Endothelial cell of umbilical vein (primary cell): ENCODE measurements at regions not wholly inside any gene's neighbourhood (a gene's known extent, or its start where the extent isn't known, plus 50 kb on each side); places are given as distances from the start of the nearest gene placed in this dataset.

ENCODE experiments used
- BruUV-seq: library from RNA; stranded (reverse); fragments of 400-500 nt; replicated peaks from 2 replicates; lab custom pipeline; 2021; lab: Mats Ljungman, UMichigan
- CTCF ChIA-PET: fragments of 300-600, 350-600 bp; sonication (Branson Sonifier 250); formaldehyde crosslinking; loops from one replicate; lab custom pipeline; 2021; ENCODE audit warnings: antibody characterized with exemption, inconsistent platforms; lab: Charles Lee
- POLR2A ChIA-PET: fragments of 300-600, 350-600 bp; sonication (Branson Sonifier 250); formaldehyde crosslinking; loops from one replicate; lab custom pipeline; 2021; ENCODE audit warnings: antibody characterized with exemption, inconsistent platforms; lab: Charles Lee
- DNase-seq: peaks from one replicate; pipeline ENCODE4 v3.0.0-alpha.2; 2011; ENCODE audit warnings: low read depth, low spot score
- FAIRE-seq: peaks from 2 replicates; lab custom pipeline; 2011; peaks lifted over from hg19 to GRCh38; lab: Jason Lieb, UNC
- H2AFZ ChIP-seq: 2 replicates; pipeline ENCODE4 v1.6.0; 2012; ENCODE audit warnings: low read depth, low read length, control low read depth, inconsistent platforms
- H3K27ac ChIP-seq: 2 replicates; pipeline ENCODE4 v1.5.1; 2011; ENCODE audit warnings: low read depth, mild to moderate bottlenecking, control low read depth, low read length, moderate library complexity; ENCODE audit not compliant: insufficient read depth
- H3K27me3 ChIP-seq, 2 experiments: 2 replicates each; pipeline versions ENCODE4 v1.6.0 to v1.6.1; 2011; ENCODE audit warnings: low read length in 2 of 2, mixed read lengths in 1 of 2; ENCODE audit not compliant: control insufficient read depth in 2 of 2, insufficient read depth in 2 of 2
- H3K36me3 ChIP-seq, 2 experiments: 2 replicates in 1 of 2; 3 replicates in 1 of 2; pipeline ENCODE4 v1.5.1; 2011; ENCODE audit warnings: low read length in 2 of 2, mild to moderate bottlenecking in 1 of 2, moderate library complexity in 1 of 2; ENCODE audit not compliant: control insufficient read depth in 2 of 2, insufficient read depth in 2 of 2; ENCODE audit errors: extremely low read depth in 1 of 2
- H3K4me1 ChIP-seq: 3 replicates; pipeline ENCODE4 v1.5.1; 2011; ENCODE audit warnings: mild to moderate bottlenecking, low read length; ENCODE audit not compliant: control insufficient read depth, insufficient read depth; ENCODE audit errors: extremely low read depth
- H3K4me2 ChIP-seq: 2 replicates; pipeline ENCODE4 v1.6.1; 2011; ENCODE audit warnings: low read length, control low read depth, mixed read lengths; ENCODE audit not compliant: insufficient read depth
- H3K4me3 ChIP-seq, 3 experiments: fragments of 200-600 bp in 1 of 3; sonication (generic), shearing (Covaris generic) in 1 of 3; replicated peaks in 1 of 3; 2 replicates each; pipeline ENCODE4 v1.5.1; 2011 to 2016; ENCODE audit warnings: control low read depth in 3 of 3, low read length in 3 of 3, mild to moderate bottlenecking in 2 of 3, inconsistent platforms in 1 of 3, low read depth in 1 of 3, moderate library complexity in 1 of 3; ENCODE audit not compliant: insufficient read depth in 1 of 3
- H3K79me2 ChIP-seq: 2 replicates; pipeline ENCODE4 v1.6.0; 2012; ENCODE audit warnings: low read length, inconsistent platforms; ENCODE audit not compliant: control insufficient read depth, insufficient read depth
- H3K9ac ChIP-seq: replicated peaks from 2 replicates; pipeline ENCODE3; 2011; ENCODE audit warnings: low read length, control low read depth; ENCODE audit not compliant: insufficient read depth; ENCODE audit errors: extremely low read depth
- H3K9me1 ChIP-seq: replicated peaks from 3 replicates; pipeline ENCODE4 v1.6.0; 2011; ENCODE audit warnings: mild to moderate bottlenecking, low read length; ENCODE audit not compliant: control insufficient read depth, insufficient read depth; ENCODE audit errors: extremely low read depth
- H3K9me3 ChIP-seq: replicated peaks from 2 replicates; pipeline ENCODE4 v1.5.1; 2012; ENCODE audit warnings: low read length, inconsistent platforms; ENCODE audit not compliant: control insufficient read depth, insufficient read depth
- H4K20me1 ChIP-seq: replicated peaks from 2 replicates; pipeline ENCODE3; 2011; ENCODE audit warnings: mild to moderate bottlenecking, low read length; ENCODE audit not compliant: control insufficient read depth, insufficient read depth; ENCODE audit errors: extremely low read depth
- CTCF ChIP-seq, 2 donors: IDR thresholded peaks; 1 replicate in 1 of 2; 2 replicates in 1 of 2; pipeline ENCODE4 v1.5.1; 2011; ENCODE audit warnings: low read length in 2 of 2, mild to moderate bottlenecking in 2 of 2, moderate library complexity in 2 of 2, control low read depth in 1 of 2, inconsistent platforms in 1 of 2, low read depth in 1 of 2; ENCODE audit not compliant: insufficient read depth in 1 of 2; ENCODE audit errors: extremely low read depth in 1 of 2
- EZH2 ChIP-seq: IDR thresholded peaks from 2 replicates; pipeline ENCODE4 v1.6.1; 2012; ENCODE audit warnings: borderline replicate concordance, low read depth, mild to moderate bottlenecking, moderate library complexity, low read length, inconsistent platforms; ENCODE audit not compliant: severe bottlenecking
- FOS ChIP-seq: IDR thresholded peaks from 2 replicates; pipeline ENCODE4 v1.6.1; 2011; ENCODE audit warnings: mild to moderate bottlenecking, low read length, moderate library complexity, borderline replicate concordance; ENCODE audit not compliant: insufficient read depth
- GATA2 ChIP-seq: IDR thresholded peaks from 2 replicates; pipeline ENCODE4 v1.7.0; 2011; ENCODE audit warnings: low read depth, mild to moderate bottlenecking, moderate library complexity, mixed read lengths, low read length; ENCODE audit not compliant: insufficient read length, insufficient read depth
- JUN ChIP-seq: IDR thresholded peaks from 2 replicates; pipeline ENCODE4 v1.6.1; 2011; ENCODE audit warnings: borderline replicate concordance, low read depth; ENCODE audit not compliant: insufficient read length, insufficient read depth
- MYC ChIP-seq: IDR thresholded peaks from one replicate; pipeline ENCODE4 v1.6.1; 2011; ENCODE audit warnings: mild to moderate bottlenecking, low read depth, low read length
- POLR2A ChIP-seq: IDR thresholded peaks from 2 replicates; pipeline ENCODE4 v1.6.1; 2012; ENCODE audit warnings: low read depth, mild to moderate bottlenecking, control low read depth, low read length
- POLR2AphosphoS5 ChIP-seq: IDR thresholded peaks from 2 replicates; pipeline ENCODE4 v1.6.1; 2012; ENCODE audit warnings: low read depth, mild to moderate bottlenecking, control low read depth, low read length, moderate library complexity; ENCODE audit not compliant: insufficient read depth
- dilution Hi-C: fragments of 300-500 bp; cut with MboI; formaldehyde crosslinking; loops from one replicate; pipeline ENCODE4 v1.15.0; 2019; ENCODE audit warnings: low sequenced_read_pairs; ENCODE audit not compliant: extremely low pct_ligation_motif_present
- intact Hi-C: fragments of 100-400 bp; cut with micrococcal nuclease; formaldehyde crosslinking; loops from one replicate; pipeline ENCODE4 v1.10.0; 2022
- TF ChIP-seq, protein P1 (sequence below): IDR thresholded peaks from 2 replicates; pipeline ENCODE4 v1.6.1; 2011; ENCODE audit not compliant: insufficient read depth, insufficient read length

DNA sequence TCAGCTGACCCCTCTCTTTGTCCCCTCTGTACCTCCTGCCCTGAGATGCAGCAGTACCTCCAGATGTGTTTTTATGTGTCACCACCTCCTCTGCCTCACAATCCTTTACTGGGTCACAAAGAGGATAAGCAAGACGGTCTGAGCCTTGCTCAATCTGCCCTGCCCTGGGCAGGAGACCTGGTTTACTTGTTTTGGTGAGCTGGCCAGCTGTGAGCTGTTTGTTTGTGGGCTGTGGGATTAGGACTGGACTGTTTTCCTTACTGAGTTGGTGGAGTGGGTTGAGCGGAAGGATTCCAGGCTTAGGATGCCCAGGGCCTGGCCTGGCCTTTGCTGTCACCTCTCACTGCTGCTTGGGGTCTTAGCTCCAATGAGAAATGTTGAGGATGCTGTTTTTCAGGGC lies 299.5 kb downstream of the SRBD1 start:
- intact Hi-C loops (no loop called here), dilution Hi-C loops (no loop called here)
- Histone ChIP-seq H3K9me1 (no peaks in the 10 kb centered on the region), H3K4me3 (no peak overlapping the region), H3K27me3 (no peaks in the 10 kb centered on the region), H3K9me3 (no peaks in the 10 kb centered on the region), H3K36me3 (no peaks in the 10 kb centered on the region), H4K20me1 (no peaks in the 10 kb centered on the region), H3K4me2 (no peak overlapping the region), H3K4me1 (no peaks in the 10 kb centered on the region), H3K79me2 (no peaks in the 10 kb centered on the region), H2AFZ (no peak overlapping the region), H3K9ac (no peak overlapping the region), H3K27ac (no peak overlapping the region)
- FAIRE-seq, result no peak
- no peak for DNase-seq
- POLR2A ChIA-PET, result no interaction called here
- CTCF ChIA-PET, result interaction anchor here (1.0 kb wide), 1 partner anchor 183 kb away, joined by 3 read pairs; no protein-coding TSS in a partner anchor
- TF ChIP-seq GATA2 (no peak), FOS (no peak), POLR2AphosphoS5 (no peak), EZH2 (no peak), MYC (no peak), CTCF (IDR thresholded peaks at IDR 0.05; ENCODE audit: extremely low read depth in 1 of 2, insufficient read depth in 1 of 2, low read depth in 1 of 2, low read length in 2 of 2) (no peak), POLR2A (no peak), JUN (no peak)
- TF ChIP-seq, protein P1, sequence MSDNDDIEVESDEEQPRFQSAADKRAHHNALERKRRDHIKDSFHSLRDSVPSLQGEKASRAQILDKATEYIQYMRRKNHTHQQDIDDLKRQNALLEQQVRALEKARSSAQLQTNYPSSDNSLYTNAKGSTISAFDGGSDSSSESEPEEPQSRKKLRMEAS, result no peak
- no TSS peak for BruUV-seq
